Activated CD4-positive, alpha-beta T cell treated with anti-CD3 and anti-CD28 coated beads, Interleukin-2, Interleukin-6, amounts not matched to agents 100 ng/mL and 50 ng/mL, durations not matched to agents 16 hours and 8 hours (primary cell): ENCODE measurements at regions not wholly inside any gene's neighbourhood (a gene's known extent, or its start where the extent isn't known, plus 50 kb on each side); places are given as distances from the start of the nearest gene placed in this dataset.
"Not testable (repeated sequence)": the region's sequence is repeated elsewhere in the genome, so short reads cannot be mapped to it uniquely, and the experiment has no call there.

ENCODE experiments used
- DNase-seq: peaks from one replicate; pipeline ENCODE4 v3.0.0-alpha.2; 2020

DNA sequence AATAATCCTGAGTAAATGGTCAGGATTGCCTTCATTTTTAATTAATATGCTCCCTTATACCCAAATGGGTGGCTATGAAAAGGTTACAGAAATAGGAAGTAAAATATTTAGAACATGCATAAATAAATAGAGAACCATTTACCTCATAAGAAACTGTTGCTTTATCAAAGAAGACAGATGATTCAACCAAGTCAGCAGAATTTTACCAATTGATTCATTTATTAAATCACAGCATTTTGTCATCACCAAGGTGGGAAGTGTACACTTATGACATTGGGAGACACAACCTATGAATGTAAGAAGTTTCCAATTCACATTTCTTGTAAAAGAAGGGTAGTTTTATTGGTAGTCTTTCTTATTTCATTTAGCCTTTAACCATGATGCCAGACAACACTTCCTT lies 870.3 kb upstream of the CHORDC1 start:
- no peak for DNase-seq

DNA sequence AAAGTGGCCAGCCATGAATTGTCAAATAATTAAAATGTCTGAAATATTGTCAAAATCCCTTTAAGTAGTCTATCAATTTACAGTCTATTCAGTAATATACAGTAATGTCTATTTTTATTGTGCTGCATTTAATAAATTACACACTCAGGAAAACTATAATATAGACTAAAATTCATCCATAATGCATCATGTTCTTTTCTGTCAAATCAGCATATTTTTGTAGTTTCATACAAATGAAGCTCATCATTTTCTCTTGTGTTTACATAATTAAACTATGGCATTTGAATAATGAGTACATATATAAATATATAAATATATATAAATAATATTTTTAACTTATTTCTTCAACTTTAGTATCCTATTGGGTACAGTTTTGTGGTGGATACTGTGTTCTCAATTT lies 868.7 kb upstream of the CHORDC1 start:
- DNase-seq = no peak

DNA sequence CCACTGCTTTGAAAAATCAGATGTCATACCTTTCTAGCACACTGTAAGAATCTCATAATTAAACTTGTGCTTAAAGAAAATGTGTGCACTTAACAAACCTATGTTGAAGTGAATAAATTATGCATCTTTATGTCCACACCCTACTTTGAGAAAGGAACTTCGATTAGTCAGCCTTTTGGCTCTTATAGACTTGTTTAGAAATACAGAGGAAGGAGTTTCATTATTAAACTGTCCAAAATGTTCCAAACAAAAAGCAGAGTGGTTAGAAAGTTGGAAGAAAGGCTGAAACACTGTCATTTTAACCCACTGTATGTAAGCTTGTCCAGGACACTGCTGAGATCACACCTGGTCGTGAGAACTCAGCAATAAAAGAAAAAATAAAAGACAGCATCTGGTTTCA lies 863.2 kb upstream of the CHORDC1 start:
- DNase-seq = no peak

DNA sequence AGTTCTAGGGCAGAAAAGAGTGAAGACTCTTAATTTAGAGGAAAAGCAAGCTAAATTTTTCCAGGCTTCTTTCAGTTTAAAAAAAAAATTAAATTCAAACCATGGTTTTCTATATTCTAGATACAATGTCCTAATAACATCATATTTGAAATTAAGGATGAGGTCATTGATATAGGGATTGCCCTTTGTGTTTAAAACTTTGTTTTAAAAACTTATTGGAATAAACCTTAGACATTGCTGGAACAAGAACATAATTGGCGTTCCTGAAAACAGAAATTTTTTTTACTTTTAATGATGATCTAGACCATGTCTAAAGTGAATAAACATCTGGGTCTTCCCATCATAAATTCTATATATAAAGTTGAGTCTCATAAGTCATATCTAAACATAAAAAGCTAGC lies 859.4 kb upstream of the CHORDC1 start:
- DNase-seq = no peak

DNA sequence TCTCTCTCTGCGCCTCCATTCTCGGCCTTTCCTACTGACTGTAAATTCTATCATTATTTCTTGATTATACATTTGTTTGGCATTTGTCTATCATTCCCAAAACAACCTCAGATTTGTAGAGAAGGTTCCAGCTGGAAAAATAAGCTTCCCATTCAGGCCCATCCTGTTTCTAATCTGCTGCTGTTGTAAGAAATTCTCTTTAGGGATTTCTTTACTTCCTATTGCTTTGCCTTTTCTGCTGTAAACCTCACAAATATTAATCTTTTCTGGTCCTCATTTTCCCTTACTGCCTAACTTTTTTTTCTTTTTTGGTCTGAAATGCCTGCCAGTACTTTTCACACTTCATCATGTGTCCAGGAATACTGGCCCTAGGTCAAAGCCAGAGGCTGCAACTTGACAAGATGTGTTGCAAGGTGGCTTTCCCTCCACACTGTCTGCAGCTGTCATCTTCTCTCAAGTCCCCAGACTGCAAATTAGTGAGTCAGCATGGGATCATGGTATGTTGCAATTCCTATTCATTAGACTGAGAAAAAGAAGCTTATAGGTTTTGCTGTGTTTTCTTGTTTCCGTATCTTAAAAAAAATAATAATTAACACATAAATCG lies 858.7 kb upstream of the CHORDC1 start:
- DNase-seq = no peak

DNA sequence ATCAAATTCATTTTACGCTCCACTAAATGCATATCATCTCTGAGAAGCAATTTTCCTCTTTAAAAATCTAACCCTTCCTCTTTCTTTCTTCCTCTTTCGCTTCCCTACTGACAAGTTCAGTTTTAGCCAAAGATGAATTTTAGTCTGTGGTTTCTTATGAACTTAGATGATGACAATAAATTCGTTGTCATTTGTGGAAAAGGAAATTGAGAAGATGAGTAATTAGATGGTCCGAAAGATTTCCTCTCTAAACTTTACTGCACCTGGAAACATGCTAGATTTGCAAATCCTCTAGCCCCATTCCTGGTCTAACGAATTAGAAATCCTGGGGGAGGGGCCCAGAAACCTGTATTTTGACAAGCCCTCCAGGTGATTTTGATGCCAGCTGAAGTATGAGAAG lies 855.4 kb upstream of the CHORDC1 start:
- no peak for DNase-seq

DNA sequence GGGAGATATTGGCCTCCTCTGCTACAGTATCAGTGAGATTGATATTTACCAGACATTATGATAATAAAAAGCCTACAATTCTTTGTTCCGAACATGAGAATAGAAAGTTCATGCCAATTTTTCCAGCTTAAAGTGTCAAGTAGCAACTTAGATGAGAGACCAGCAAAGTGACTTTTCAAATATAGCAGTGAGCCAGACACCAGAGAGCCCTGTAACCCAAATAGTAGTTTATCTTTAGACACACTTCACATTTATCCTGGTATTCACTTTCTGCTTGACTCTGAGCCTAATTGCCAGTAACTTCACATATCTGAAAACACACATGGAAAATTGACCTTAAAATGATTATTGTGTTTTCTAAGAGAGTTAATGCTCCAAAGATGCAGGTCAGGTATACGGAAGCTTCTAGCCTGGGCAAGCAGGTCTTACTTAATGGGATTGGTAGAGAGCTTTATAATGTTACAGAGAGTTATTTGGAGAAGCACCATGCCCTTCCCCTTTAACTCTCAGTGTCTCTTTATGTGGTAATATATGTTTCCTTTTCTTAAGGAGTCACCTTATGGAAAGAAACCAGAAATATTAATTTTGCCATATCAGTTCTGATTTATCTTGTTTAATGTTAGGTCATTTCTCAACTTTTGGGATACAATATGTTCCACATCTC lies 852.3 kb upstream of the CHORDC1 start:
- no peak for DNase-seq

DNA sequence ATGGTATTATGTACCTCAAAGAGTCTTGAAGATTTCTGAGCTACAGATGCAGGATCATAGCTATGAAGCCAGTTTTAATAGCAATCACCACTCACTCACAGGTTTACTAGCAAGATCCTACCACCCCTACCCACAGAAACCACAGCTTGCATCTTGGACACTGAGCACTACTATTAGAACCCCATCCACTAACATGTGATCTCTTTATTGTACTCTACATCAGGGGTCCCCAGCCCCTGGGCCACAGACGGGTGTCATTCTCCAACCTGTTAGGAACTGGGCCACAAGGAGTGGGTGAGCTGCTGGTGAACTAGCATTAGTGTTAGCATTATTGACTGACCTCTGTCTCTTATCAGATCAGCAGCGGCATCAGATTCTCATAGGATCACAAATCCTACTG lies 844.8 kb upstream of the CHORDC1 start:
- no peak for DNase-seq

DNA sequence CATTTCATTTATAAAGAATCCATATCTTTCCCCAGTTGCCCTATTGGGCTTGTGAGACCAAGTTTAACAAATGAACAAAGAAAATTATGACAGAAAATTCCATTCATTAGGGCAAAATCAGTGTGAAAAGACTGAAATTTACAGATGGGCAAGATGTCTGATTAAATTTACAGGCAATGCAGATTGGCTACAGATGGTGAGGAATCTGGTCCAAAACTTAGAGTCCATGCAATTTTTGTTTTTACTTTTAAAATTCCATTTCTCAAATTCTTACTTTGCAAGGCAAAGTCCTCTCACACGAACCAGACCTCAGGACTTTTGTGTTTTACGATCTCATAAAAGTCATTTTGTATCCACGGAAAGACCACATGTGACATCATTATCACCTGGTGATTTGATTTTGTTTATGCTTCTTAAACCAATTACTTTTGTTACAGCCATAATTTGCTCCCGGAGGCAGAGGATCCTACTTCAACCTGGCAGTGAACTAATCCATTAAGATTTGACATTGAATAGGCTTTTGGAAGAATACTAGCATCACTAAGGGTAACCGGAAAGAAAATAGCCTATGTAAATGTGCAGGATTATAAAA lies 843.7 kb upstream of the CHORDC1 start:
- no peak for DNase-seq

DNA sequence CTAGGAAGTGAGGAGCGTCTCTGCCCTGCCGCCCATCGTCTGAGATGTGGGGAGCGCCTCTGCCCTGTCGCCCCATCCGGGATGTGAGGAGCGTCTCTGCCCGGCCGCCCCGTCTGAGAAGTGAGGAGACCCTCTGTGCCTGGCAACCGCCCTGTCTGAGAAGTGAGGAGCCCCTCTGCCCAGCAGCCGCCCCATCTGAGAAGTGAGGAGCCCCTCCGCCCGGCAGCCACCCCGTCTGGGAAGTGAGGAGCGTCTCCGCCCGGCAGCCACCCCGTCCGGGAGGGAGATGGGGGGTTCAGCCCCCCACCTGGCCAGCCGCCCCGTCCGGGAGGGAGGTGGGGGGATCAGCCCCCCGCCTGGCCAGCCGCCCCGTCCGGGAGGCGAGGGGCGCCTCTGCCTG lies 840.5 kb upstream of the CHORDC1 start:
- DNase-seq = not testable (repeated sequence)

DNA sequence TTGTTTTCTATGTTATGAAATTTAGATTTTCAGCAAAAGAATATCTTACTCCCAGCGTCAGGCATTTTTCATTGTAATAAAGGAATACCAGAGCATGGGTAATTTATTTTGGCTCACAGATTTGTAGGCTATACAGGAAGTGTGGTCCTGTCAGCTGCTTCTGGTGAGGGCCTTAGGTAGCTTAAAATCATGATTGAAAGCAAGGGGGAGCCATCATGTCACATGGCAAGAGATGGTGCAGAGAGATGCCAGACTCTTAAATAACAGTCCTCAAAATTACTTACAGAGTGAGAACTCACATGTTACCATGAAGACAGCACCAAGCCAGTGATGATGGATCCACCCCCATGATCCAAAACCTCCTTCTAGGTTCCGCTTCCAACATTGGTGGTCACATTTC lies 825.0 kb upstream of the CHORDC1 start:
- DNase-seq = no peak

DNA sequence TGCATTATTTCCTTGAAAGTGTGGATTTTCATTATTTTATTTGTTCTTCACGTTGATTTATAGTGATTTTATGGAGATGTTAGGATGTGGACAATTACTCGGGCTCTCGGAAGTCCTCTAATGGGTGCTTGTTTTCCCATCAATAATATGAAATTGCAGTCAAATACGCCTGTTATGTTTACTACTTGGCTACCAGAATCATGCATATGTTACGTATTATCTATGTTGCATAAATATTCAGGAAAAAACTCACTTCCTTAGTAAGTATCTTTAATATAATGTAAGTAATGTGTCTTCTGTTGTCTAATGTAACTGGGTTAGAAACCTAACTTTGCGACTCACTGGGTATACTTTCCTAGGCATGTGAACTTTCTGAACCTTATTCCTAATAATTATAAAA lies 823.4 kb upstream of the CHORDC1 start:
- DNase-seq = no peak

DNA sequence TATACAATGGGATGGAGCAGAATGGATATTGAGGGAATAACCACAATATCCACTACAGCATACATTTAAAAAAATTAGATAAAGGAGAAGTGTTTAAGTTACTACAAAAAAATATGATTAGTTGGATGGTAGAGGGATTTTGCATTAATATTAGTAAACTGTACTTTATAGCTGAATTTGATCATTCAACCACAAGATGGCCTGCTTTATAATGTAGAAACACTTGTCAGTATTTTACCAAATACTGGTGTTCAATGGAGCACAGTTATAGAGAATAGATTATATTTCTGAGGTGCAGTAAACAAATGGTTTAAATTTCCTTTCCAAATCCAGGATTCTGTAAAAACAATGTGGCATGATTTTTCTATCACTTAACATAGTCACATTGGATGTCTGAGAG lies 818.8 kb upstream of the CHORDC1 start:
- no peak for DNase-seq

DNA sequence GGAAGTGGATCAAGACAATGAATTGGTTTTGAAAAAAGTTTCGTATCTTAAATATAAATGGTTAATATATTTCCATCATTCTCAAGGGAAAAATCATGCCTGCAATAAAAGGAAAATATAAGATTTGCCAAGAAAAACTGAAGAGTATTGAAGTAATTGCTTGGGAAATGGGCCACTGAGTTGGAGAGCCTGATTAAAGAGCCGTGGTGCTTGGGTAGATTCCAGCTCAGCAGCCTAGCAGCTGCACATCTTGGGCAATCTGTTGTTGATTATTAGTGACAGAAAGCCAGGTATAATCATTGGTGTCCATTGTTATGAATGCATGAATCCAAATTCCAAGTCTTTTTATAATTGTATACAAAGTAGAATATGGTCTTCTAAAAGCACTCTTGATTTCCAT lies 800.9 kb upstream of the CHORDC1 start:
- DNase-seq = no peak

DNA sequence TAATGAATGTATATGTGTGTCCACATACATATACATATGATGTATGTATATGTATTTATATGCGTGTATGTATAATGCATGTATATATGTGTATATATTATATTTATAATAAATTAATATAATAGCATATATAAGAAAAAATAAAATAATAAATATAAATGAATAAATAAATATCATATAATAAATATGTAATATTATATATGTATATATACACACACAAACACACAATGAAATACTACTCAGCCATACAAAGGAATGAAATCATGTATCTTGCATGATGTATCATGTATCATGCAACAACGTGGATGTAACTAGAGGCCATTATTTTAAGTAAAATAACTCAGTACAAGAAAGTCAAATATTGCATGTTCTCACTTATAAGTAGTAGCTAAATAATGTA lies 788.7 kb upstream of the CHORDC1 start:
- no peak for DNase-seq

DNA sequence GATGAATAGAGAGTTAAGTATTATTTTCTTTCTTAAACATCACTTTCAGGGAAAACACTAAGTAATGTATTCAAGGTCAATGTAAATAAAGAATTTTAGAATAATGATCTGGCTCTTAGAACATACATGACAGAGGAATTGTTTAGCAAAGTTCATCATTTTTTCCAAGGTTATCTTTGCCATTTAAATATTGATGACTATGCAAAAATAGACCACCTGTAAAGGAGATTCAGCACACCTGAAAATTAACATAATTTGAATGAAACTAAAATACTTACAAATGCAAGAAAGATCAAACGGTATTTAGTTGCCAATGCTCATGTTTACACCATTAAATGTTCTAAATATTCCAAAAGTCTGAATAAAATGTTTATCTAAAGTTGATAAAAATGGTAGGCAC lies 782.6 kb upstream of the CHORDC1 start:
- no peak for DNase-seq

DNA sequence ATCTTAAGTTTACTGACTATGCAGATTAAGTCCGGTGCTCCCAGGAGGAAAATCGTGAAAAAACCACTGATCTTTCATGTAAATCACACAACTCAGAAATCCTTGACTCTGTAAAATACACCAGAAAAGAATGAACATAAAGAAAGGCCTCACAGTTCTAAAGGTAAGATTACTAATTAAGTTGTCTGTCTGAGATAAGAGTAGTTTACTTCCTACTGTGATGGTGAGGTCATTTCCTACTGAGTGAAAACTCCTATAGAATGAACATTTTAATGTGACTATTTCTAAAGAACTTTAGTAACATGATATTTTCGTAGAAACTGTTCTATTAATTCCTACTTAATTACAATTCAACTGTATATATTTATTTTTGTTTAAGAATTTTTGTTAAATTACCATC lies 774.4 kb upstream of the CHORDC1 start:
- DNase-seq = no peak

DNA sequence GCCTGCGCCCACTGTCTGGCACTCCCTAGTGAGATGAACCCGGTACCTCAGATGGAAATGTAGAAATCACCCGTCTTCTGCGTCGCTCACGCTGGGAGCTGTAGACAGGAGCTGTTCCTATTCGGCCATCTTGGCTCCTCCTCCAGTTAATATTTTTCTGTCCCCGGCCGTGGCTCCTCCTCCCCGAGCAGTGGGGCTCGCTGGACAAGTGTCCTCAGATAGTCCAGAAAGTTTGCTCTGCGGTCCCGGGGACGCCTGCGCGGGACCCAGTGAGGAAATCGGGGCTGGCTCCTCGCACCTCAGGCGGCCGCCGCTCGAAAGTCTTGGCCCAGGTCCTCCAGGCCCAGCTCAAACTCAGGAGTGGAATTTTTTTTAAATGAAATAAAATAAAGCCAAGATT lies 749.3 kb upstream of the CHORDC1 start:
- not testable (repeated sequence) for DNase-seq

DNA sequence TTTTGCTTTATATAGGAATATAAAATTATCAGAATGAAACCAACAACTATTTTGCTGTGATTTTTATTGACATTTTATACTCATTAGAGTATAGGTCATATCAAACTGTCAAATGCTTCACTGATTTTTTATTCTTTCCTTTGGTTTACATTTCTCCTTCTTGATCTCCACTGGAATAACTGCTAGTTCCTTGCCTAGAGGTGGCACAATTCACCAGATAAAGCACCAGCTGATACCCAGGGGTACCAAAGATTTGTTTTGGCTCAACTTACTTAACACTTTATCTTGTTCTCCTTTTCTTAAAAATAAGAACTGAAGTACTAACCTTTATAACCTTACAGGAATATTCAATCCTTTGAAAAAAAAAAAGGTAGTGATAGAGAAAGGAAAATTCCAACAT lies 725.1 kb upstream of the CHORDC1 start:
- no peak for DNase-seq

DNA sequence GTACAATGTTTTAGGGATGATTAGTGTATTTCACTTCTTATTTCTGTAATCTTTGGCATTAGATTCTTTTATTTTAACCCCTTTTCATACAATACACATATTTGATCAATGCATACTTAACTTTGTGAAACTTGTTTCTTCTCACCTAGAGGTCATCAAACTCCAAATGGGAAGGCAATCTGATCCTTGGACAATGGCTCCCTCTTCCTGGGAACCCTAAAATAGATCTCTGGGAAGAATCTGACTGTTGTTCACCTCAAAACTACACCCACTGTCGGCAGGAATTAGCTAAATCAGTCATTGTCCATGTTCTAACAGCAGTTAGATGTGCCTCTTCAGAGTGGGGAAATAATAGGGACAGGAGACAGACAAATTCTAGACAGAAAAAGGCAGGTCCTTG lies 707.4 kb upstream of the CHORDC1 start:
- DNase-seq = no peak

DNA sequence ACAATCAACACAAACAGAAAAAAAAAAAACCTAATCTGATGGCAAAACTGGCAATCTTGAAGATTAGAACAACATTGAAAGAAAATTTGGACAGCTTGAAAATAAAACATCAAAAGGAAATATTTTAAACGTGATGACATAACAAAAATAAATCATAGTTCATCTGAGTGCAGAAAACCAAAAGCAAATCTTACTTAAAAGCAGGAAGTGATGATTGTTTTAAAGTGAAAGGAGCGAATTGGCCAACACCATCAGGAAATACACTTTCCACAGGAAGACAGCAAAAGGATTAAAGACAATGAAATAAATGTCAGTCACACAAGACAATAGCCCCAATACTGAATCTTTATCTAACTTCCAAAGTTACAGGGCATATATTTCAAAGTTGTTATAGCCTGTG lies 696.5 kb upstream of the CHORDC1 start:
- no peak for DNase-seq

DNA sequence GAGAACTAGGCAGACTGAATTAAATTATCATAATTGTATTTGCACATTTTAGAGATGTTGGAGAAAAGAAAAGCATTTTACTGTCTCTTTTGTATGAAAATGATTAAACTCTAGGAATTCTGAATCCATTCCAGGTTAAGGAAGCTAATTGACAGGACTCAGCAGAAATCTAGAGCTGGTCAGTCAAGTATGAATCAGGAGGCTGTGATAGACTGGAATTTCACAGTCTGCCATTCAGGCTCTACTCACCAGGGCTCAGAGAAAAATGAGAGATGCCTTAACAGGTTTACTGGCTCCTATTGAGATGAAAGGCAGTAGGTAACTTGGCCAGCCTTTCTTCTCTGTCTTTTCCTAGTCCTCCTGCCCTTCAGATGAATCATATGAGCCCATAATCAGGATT lies 693.9 kb upstream of the CHORDC1 start:
- DNase-seq = no peak

DNA sequence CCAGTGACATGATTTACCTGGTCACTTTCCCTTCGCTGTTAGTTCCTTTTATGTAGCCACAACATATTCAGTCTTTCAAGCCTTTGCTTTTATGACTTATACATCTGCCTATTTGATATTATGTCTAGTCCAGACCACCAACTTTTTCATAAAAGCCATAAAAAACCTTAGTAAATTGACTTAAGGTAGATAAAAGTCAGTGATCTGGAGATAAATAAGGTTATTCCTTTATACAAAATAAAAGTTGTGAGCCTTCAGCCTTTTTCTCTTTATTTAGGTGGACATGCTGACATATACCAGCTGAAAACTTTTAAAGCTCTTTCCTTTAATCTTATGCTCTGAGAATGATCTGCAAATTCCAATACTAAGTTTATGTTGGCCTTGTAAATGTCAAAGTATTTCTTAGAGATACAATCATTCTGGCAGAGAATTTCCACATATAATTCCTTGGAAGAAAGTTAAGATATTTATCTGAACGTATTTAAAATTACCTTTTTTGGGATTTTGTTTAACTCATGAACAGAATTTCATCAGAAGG lies 690.4 kb upstream of the CHORDC1 start:
- DNase-seq = no peak

DNA sequence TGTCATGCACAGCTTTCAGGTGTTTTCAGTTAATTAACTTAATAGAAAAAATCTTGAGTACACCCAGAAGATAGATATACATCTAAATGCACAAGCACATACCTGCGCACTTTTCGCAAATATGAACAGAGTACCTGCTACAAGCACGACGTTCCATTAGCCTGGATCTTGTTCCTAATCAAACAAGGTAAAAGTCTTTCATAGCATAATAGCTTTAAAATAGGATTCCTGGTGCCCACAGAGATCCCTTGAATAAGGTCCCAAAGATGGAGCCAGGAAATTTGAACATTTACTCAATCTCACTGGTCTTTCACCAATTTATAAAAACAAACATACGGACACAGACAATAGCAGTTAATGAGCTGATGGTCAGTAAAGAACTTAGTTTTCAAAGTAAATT lies 689.8 kb upstream of the CHORDC1 start:
- DNase-seq = no peak

DNA sequence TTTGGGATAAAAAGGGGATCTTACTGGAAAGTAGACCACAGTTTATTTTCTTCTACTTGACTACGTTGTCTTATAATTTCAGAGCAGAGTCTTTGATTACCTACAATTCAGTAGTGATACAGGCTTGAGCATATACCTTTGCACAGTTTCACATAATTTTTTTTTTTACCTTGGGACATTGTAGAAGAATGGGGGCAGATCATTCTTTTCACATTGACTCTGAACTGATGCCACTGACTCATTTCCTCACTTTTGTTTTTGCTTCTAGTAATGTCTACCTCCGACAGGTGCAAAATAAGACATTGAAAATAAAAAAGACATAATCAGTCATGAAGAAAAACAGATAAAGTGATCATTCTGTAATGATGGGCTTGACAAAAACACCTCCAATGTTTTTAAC lies 688.3 kb upstream of the CHORDC1 start:
- no peak for DNase-seq
